Left ventricle myocardium inferior (tissue), 1 donor: ENCODE measurements at regions not wholly inside any gene's neighbourhood (a gene's known extent, or its start where the extent isn't known, plus 50 kb on each side); places are given as distances from the start of the nearest gene placed in this dataset.

Experiments used
- DNase-seq: peaks from one replicate; pipeline ENCODE4 v3.0.0-alpha.2; 2020
- H3K27ac ChIP-seq: fragments of 200-600 bp; replicated peaks from 2 replicates; pipeline ENCODE4 v1.8.0; 2021
- H3K27me3 ChIP-seq: fragments of 200-600 bp; 2 replicates; pipeline ENCODE4 v1.8.0; 2021; ENCODE audit warnings: low read depth
- H3K36me3 ChIP-seq: fragments of 200-600 bp; 2 replicates; pipeline ENCODE4 v1.8.0; 2021
- H3K4me1 ChIP-seq: fragments of 200-600 bp; 2 replicates; pipeline ENCODE4 v1.8.0; 2021
- H3K4me3 ChIP-seq: fragments of 200-600 bp; 2 replicates; pipeline ENCODE4 v1.8.0; 2021; ENCODE audit warnings: mild to moderate bottlenecking, moderate library complexity
- H3K9me3 ChIP-seq: fragments of 200-600 bp; replicated peaks from 2 replicates; pipeline ENCODE4 v1.8.0; 2021
- intact Hi-C: fragments of 100-400 bp; cut with micrococcal nuclease; formaldehyde crosslinking; loops from one replicate; pipeline ENCODE4 v1.11.0; 2022
- TF ChIP-seq, protein P1 (sequence below): fragments of 200-600 bp; IDR thresholded peaks from 2 replicates; pipeline ENCODE4 v1.8.0; 2021; ENCODE audit warnings: antibody characterized with exemption, mild to moderate bottlenecking, borderline replicate concordance
- donor health status: DM: no; HTN: yes; CAD: no; lungs with severe emphysema.

- H3K9me3 ChIP-seq, result peaks cover 6% of the 10 kb centered on the region
- intact Hi-C loops, result no loop called here
- H3K27ac ChIP-seq, result no peak overlapping the region
- H3K4me1 ChIP-seq, result no peaks in the 10 kb centered on the region
- no peaks in the 10 kb centered on the region for H3K27me3 ChIP-seq
- TF ChIP-seq, protein P1, sequence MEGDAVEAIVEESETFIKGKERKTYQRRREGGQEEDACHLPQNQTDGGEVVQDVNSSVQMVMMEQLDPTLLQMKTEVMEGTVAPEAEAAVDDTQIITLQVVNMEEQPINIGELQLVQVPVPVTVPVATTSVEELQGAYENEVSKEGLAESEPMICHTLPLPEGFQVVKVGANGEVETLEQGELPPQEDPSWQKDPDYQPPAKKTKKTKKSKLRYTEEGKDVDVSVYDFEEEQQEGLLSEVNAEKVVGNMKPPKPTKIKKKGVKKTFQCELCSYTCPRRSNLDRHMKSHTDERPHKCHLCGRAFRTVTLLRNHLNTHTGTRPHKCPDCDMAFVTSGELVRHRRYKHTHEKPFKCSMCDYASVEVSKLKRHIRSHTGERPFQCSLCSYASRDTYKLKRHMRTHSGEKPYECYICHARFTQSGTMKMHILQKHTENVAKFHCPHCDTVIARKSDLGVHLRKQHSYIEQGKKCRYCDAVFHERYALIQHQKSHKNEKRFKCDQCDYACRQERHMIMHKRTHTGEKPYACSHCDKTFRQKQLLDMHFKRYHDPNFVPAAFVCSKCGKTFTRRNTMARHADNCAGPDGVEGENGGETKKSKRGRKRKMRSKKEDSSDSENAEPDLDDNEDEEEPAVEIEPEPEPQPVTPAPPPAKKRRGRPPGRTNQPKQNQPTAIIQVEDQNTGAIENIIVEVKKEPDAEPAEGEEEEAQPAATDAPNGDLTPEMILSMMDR, result no peak
- H3K36me3 ChIP-seq, result no peaks in the 10 kb centered on the region
- no peak overlapping the region for H3K4me3 ChIP-seq
- DNase-seq, result no peak
These were observed 1597.7 kb upstream of the PRR20A start for GRCh38 chr13:55543053-55543452.

GRCh38 chr13:55550624-55551023 is 1590.1 kb upstream of the PRR20A start:
- H3K27me3 ChIP-seq, result no peaks in the 10 kb centered on the region
- H3K36me3 ChIP-seq, result no peaks in the 10 kb centered on the region
- TF ChIP-seq, protein P1, result no peak
- intact Hi-C loops, result no loop called here
- DNase-seq, result no peak
- no peak overlapping the region for H3K27ac ChIP-seq
- H3K4me3 ChIP-seq, result no peak overlapping the region
- H3K4me1 ChIP-seq, result no peaks in the 10 kb centered on the region
- peaks cover 12% of the 10 kb centered on the region for H3K9me3 ChIP-seq

GRCh38 chr13:55553701-55554100 is 1587.0 kb upstream of the PRR20A start:
- H3K9me3 ChIP-seq, result peaks cover 12% of the 10 kb centered on the region
- no peaks in the 10 kb centered on the region for H3K36me3 ChIP-seq
- H3K27ac ChIP-seq, result no peak overlapping the region
- DNase-seq, result no peak
- H3K4me3 ChIP-seq, result no peak overlapping the region
- H3K27me3 ChIP-seq, result no peaks in the 10 kb centered on the region
- TF ChIP-seq, protein P1, result no peak
- H3K4me1 ChIP-seq, result no peaks in the 10 kb centered on the region
- intact Hi-C loops, result no loop called here

- TF ChIP-seq, protein P1, result no peak
- intact Hi-C loops, result no loop called here
- no peaks in the 10 kb centered on the region for H3K36me3 ChIP-seq
- H3K9me3 ChIP-seq, result peaks cover 12% of the 10 kb centered on the region
- H3K27ac ChIP-seq, result no peak overlapping the region
- DNase-seq, result no peak
- H3K4me1 ChIP-seq, result no peaks in the 10 kb centered on the region
- H3K27me3 ChIP-seq, result no peaks in the 10 kb centered on the region
- H3K4me3 ChIP-seq, result no peak overlapping the region
These were observed 1586.0 kb upstream of the PRR20A start for GRCh38 chr13:55554741-55555140.

- no peak for DNase-seq
- TF ChIP-seq, protein P1, result no peak
- intact Hi-C loops, result no loop called here
- H3K4me3 ChIP-seq, result no peak overlapping the region
- no peaks in the 10 kb centered on the region for H3K36me3 ChIP-seq
- no peak overlapping the region for H3K27ac ChIP-seq
- no peaks in the 10 kb centered on the region for H3K27me3 ChIP-seq
- peaks cover 4% of the 10 kb centered on the region for H3K9me3 ChIP-seq
- no peaks in the 10 kb centered on the region for H3K4me1 ChIP-seq
These were observed 1580.4 kb upstream of the PRR20A start for GRCh38 chr13:55560331-55560730.

DNA sequence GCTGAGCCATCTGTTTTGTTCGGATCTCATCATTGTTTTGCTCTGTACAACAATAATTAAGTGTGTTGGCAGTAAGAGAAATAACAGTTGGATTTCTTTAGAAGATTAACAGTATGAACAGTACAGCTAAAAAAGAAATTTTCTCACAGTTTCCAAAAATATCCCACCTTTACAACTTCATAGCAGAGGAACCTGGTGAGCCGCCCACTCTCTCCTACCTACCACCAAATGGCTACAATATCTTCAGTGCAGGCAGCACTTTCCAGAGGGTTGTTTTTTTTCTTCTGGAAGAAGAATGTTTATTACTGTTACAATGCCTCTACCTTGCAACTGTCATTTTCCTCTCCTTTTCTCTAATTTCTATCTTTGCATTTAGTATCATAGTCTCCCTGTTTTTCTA is 1577.5 kb upstream of the PRR20A start:
- Histone ChIP-seq H3K4me1 (no peaks in the 10 kb centered on the region), H3K36me3 (no peaks in the 10 kb centered on the region), H3K27ac (no peak overlapping the region), H3K9me3 (peaks cover 4% of the 10 kb centered on the region), H3K27me3 (no peaks in the 10 kb centered on the region), H3K4me3 (no peak overlapping the region)
- TF ChIP-seq, protein P1, result no peak
- intact Hi-C loops, result no loop called here
- DNase-seq, result no peak
